HepG2 (cell line): ENCODE measurements at regions not wholly inside any gene's neighbourhood (a gene's known extent, or its start where the extent isn't known, plus 50 kb on each side); places are given as distances from the start of the nearest gene placed in this dataset.

Experiments used
- ATAC-seq: fragments of 200-7000 bp; cut with Tn5 transposase; 3 replicates; pipeline ENCODE4 v1.9.1; 2020; ENCODE audit warnings: mild to moderate bottlenecking, moderate library complexity
- BruUV-seq: library from RNA; stranded (reverse); fragments of 400-500 nt; replicated peaks from 2 replicates; lab custom pipeline; 2021; lab: Mats Ljungman, UMichigan
- CTCF ChIA-PET: fragments of 300-600 bp; formaldehyde crosslinking; extraction: SDS; loops from one replicate; lab custom pipeline; 2021; ENCODE audit warnings: low total read pairs, inconsistent platforms, low intra/inter-chr PET ratio; lab: Yijun Ruan, JAX
- POLR2A ChIA-PET: fragments of 350-600 bp; sonication (Branson Sonifier 250); formaldehyde crosslinking; loops from one replicate; lab custom pipeline; 2020; ENCODE audit warnings: antibody characterized with exemption, inconsistent platforms; lab: Yijun Ruan, JAX
- DNase-seq: peaks from one replicate; pipeline ENCODE4 v3.0.0-alpha.2; 2015; ENCODE audit warnings: low spot score
- FAIRE-seq: peaks from 3 replicates; lab custom pipeline; 2011; peaks lifted over from hg19 to GRCh38; lab: Jason Lieb, UNC
- H2AFZ ChIP-seq: one replicate; pipeline ENCODE4 v1.6.1; 2011; ENCODE audit warnings: low read length, inconsistent platforms
- H3K27ac ChIP-seq: fragments of 300-600 bp; 3 replicates; pipeline ENCODE4 v1.8.0; 2011; ENCODE audit warnings: mixed run types, mild to moderate bottlenecking, mixed read lengths, low read length, inconsistent platforms; ENCODE audit not compliant: insufficient read depth; ENCODE audit errors: extremely low read length
- H3K27me3 ChIP-seq, 2 experiments: fragments of 200-600 bp in 1 of 2; 2 replicates in 1 of 2; 3 replicates in 1 of 2; pipeline versions ENCODE4 v1.6.0 to v1.8.0; 2011; ENCODE audit warnings: low read length in 2 of 2, mild to moderate bottlenecking in 2 of 2, moderate library complexity in 2 of 2, inconsistent platforms in 1 of 2; ENCODE audit not compliant: insufficient read depth in 2 of 2, control insufficient read depth in 1 of 2
- H3K36me3 ChIP-seq, 2 experiments: fragments of 200-600 bp in 1 of 2; replicated peaks in 1 of 2; 2 replicates in 1 of 2; 3 replicates in 1 of 2; pipeline versions ENCODE4 v1.5.1 to v1.8.0; 2011; ENCODE audit warnings: low read length in 2 of 2, inconsistent platforms in 1 of 2; ENCODE audit not compliant: insufficient read depth in 2 of 2, control insufficient read depth in 1 of 2
- H3K4me1 ChIP-seq: 2 replicates; pipeline ENCODE4 v1.5.1; 2012; ENCODE audit warnings: low read length, inconsistent platforms; ENCODE audit not compliant: insufficient read depth
- H3K4me2 ChIP-seq: 2 replicates; pipeline ENCODE4 v1.6.0; 2011; ENCODE audit warnings: low read depth, low read length, inconsistent platforms
- H3K4me3 ChIP-seq, 3 experiments: fragments of 200-600 bp in 1 of 3; sonication (generic), shearing (Covaris generic) in 1 of 3; replicated peaks in 1 of 3; 2 replicates each; pipeline ENCODE4 v1.5.1; 2011 to 2016; ENCODE audit warnings: low read length in 3 of 3, inconsistent platforms in 2 of 3, low read depth in 2 of 3, mild to moderate bottlenecking in 2 of 3, control low read depth in 1 of 3, mixed read lengths in 1 of 3; ENCODE audit not compliant: insufficient read depth in 1 of 3
- H3K79me2 ChIP-seq: one replicate; pipeline ENCODE4 v1.6.1; 2011; ENCODE audit warnings: low read length, inconsistent platforms; ENCODE audit not compliant: insufficient read depth
- H3K9ac ChIP-seq: 2 replicates; pipeline ENCODE4 v1.6.0; 2011; ENCODE audit warnings: mild to moderate bottlenecking, low read depth, low read length, inconsistent platforms; ENCODE audit not compliant: insufficient read depth
- H3K9me3 ChIP-seq: 2 replicates; pipeline ENCODE4 v1.5.1; 2012; ENCODE audit warnings: mild to moderate bottlenecking, low read length
- H4K20me1 ChIP-seq: 2 replicates; pipeline ENCODE4 v1.6.0; 2011; ENCODE audit warnings: inconsistent platforms, mild to moderate bottlenecking, low read length, moderate library complexity; ENCODE audit not compliant: insufficient read depth
- E2F2 ChIP-seq: sonication (generic); formaldehyde crosslinking; IDR thresholded peaks from 2 replicates; pipeline ENCODE4 v1.4.0; 2020; ENCODE audit warnings: missing genetic modification reagents, borderline replicate concordance
- HOXA7 ChIP-seq: sonication (generic); formaldehyde crosslinking; IDR thresholded peaks from 2 replicates; pipeline ENCODE4 v1.8.1; 2022; ENCODE audit warnings: mild to moderate bottlenecking, missing genetic modification reagents, moderate library complexity
- KDM2A ChIP-seq: sonication (generic); formaldehyde crosslinking; IDR thresholded peaks from 2 replicates; pipeline ENCODE4 v1.4.0; 2020; ENCODE audit warnings: low read depth, missing genetic modification reagents, borderline replicate concordance
- PAF1 ChIP-seq: IDR thresholded peaks from 2 replicates; pipeline ENCODE4 v1.6.1; 2016; ENCODE audit warnings: missing genetic modification reagents, missing compliant biosample characterization
- RBM22 ChIP-seq: fragments of 200-400 bp; formaldehyde crosslinking; optimal IDR thresholded peaks from 2 replicates; pipeline ENCODE3; 2017; ENCODE audit warnings: mild to moderate bottlenecking, low read length, moderate library complexity
- SNAI1 ChIP-seq: sonication (generic); formaldehyde crosslinking; IDR thresholded peaks from 2 replicates; pipeline ENCODE4 v1.5.0; 2020; ENCODE audit warnings: mild to moderate bottlenecking, missing genetic modification reagents, borderline replicate concordance
- THYN1 ChIP-seq: sonication (generic); formaldehyde crosslinking; IDR thresholded peaks from 2 replicates; pipeline ENCODE4 v1.8.1; 2023; ENCODE audit warnings: low read depth, mild to moderate bottlenecking, moderate library complexity, missing genetic modification reagents, borderline replicate concordance
- TOPORS ChIP-seq: sonication (generic); formaldehyde crosslinking; IDR thresholded peaks from 2 replicates; pipeline ENCODE4 v1.8.0; 2023; ENCODE audit warnings: mild to moderate bottlenecking, missing genetic modification reagents
- ZFY ChIP-seq: sonication (generic); formaldehyde crosslinking; IDR thresholded peaks from 2 replicates; pipeline ENCODE4 v1.4.0; 2020; ENCODE audit warnings: missing genetic modification reagents
- ZNF552 ChIP-seq: sonication (generic); formaldehyde crosslinking; IDR thresholded peaks from 2 replicates; pipeline ENCODE4 v1.9.0; 2022; ENCODE audit warnings: missing genetic modification reagents, mild to moderate bottlenecking, borderline replicate concordance
- ZNF75D ChIP-seq: sonication (generic); formaldehyde crosslinking; IDR thresholded peaks from 2 replicates; pipeline ENCODE4 v1.8.1; 2023; ENCODE audit warnings: missing genetic modification reagents, mild to moderate bottlenecking, borderline replicate concordance
- WGBS: methylation state at CpG from one replicate; pipeline ENCODE4 v1.1.6; 2017; ENCODE audit warnings: low lambda C conversion rate; 5-methylcytosine and 5-hydroxymethylcytosine counted together
- in situ Hi-C: cut with HindIII; loops from 2 replicates; pipeline ENCODE4 v1.10.0; 2017; ENCODE audit warnings: low pct_unique_long_range_greater_than_20kb; ENCODE audit not compliant: extremely low pct_ligation_motif_present
- intact Hi-C: fragments of 100-400 bp; cut with micrococcal nuclease; formaldehyde crosslinking; loops from one replicate; pipeline ENCODE4 v1.10.0; 2022; ENCODE audit not compliant: unreplicated experiment
- TF ChIP-seq, protein P1 (sequence below): sonication (generic); formaldehyde crosslinking; IDR thresholded peaks from 2 replicates; pipeline ENCODE4 v1.9.0; 2021; ENCODE audit warnings: missing genetic modification reagents, borderline replicate concordance
- TF ChIP-seq, protein P2 (sequence below): sonication (generic); formaldehyde crosslinking; IDR thresholded peaks from 2 replicates; pipeline ENCODE4 v1.4.0; 2020; ENCODE audit warnings: low read depth, mild to moderate bottlenecking, missing genetic modification reagents

GRCh38 chr18:46373131-46373530, 268.9 kb downstream of the HAUS1 start:
- in situ Hi-C loops = no loop called here
- no peak overlapping the region for H2AFZ ChIP-seq
- ATAC-seq (no peak), FAIRE-seq (no peak)
- no peak overlapping the region for H3K4me2 ChIP-seq
- peaks cover 1 to 10% of the 10 kb centered on the region in 2 experiments; a peak in 1 of 5 replicates for H3K27me3 ChIP-seq
- POLR2A ChIA-PET = no interaction called here
- no peaks in the 10 kb centered on the region for H3K4me1 ChIP-seq
- WGBS = 0% methylated on average over 1 of the region's 2 CpGs
- TF ChIP-seq THYN1 = no peak
- TF ChIP-seq TOPORS = no peak
- TF ChIP-seq ZFY (CRISPR knock-in tag) = no peak
- no peak for TF ChIP-seq ZNF552
- TF ChIP-seq, protein P1, sequence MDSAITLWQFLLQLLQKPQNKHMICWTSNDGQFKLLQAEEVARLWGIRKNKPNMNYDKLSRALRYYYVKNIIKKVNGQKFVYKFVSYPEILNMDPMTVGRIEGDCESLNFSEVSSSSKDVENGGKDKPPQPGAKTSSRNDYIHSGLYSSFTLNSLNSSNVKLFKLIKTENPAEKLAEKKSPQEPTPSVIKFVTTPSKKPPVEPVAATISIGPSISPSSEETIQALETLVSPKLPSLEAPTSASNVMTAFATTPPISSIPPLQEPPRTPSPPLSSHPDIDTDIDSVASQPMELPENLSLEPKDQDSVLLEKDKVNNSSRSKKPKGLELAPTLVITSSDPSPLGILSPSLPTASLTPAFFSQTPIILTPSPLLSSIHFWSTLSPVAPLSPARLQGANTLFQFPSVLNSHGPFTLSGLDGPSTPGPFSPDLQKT = no peak
- no peak for TF ChIP-seq PAF1 (CRISPR knock-in tag)
- TF ChIP-seq, protein P2, sequence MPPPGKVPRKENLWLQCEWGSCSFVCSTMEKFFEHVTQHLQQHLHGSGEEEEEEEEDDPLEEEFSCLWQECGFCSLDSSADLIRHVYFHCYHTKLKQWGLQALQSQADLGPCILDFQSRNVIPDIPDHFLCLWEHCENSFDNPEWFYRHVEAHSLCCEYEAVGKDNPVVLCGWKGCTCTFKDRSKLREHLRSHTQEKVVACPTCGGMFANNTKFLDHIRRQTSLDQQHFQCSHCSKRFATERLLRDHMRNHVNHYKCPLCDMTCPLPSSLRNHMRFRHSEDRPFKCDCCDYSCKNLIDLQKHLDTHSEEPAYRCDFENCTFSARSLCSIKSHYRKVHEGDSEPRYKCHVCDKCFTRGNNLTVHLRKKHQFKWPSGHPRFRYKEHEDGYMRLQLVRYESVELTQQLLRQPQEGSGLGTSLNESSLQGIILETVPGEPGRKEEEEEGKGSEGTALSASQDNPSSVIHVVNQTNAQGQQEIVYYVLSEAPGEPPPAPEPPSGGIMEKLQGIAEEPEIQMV (CRISPR knock-in tag) = no peak
- no peak for TF ChIP-seq HOXA7 (CRISPR knock-in tag)
- no peak for TF ChIP-seq ZNF75D (CRISPR knock-in tag)
- TF ChIP-seq RBM22 = no peak
- TF ChIP-seq SNAI1 (CRISPR knock-in tag) = no peak
- TF ChIP-seq E2F2 (CRISPR knock-in tag) = no peak
- TF ChIP-seq KDM2A (CRISPR knock-in tag) = no peak
- TF ChIP-seq, all 625 proteins: peak for 0
- CTCF ChIA-PET = no interaction called here
- intact Hi-C loops = no loop called here
- no peaks in the 10 kb centered on the region for H3K79me2 ChIP-seq
- no peak overlapping the region for H3K4me3 ChIP-seq
- H4K20me1 ChIP-seq = no peaks in the 10 kb centered on the region
- H3K27ac ChIP-seq = no peak overlapping the region
- no peaks in the 10 kb centered on the region for H3K9me3 ChIP-seq
- H3K9ac ChIP-seq = no peak overlapping the region
- no peak for DNase-seq
- H3K36me3 ChIP-seq = no peaks in the 10 kb centered on the region
- no TSS peak for BruUV-seq
